HG02642 (cell line): ENCODE measurements at regions not wholly inside any gene's neighbourhood (a gene's known extent, or its start where the extent isn't known, plus 50 kb on each side); places are given as distances from the start of the nearest gene placed in this dataset.

ENCODE experiments used
- ATAC-seq: cut with Tn5 transposase; IDR thresholded peaks from one replicate; pipeline ENCODE4 v1.9.1; 2021; ENCODE audit warnings: mild to moderate bottlenecking; ENCODE audit not compliant: unreplicated experiment, poor library complexity

- no peak for ATAC-seq
Observed at GRCh38 chr15:70294731-70295305, 197.1 kb upstream of the TLE3 start.

GRCh38 chr15:70293591-70294470 lies 196.1 kb upstream of the TLE3 start:
- ATAC-seq: no peak

- ATAC-seq: no peak
Observed at GRCh38 chr15:70293138-70293537, 195.4 kb upstream of the TLE3 start.

GRCh38 chr15:70292076-70292760 lies 194.5 kb upstream of the TLE3 start:
- no peak for ATAC-seq

GRCh38 chr15:70291305-70292075 lies 193.8 kb upstream of the TLE3 start:
- ATAC-seq: no peak

- no peak for ATAC-seq
Observed at GRCh38 chr15:70290708-70291107, 193.0 kb upstream of the TLE3 start.

GRCh38 chr15:70289191-70289955 lies 191.7 kb upstream of the TLE3 start:
- no peak for ATAC-seq

- ATAC-seq: no peak
Observed at GRCh38 chr15:70286113-70286806, 188.5 kb upstream of the TLE3 start.

GRCh38 chr15:70284438-70285214 lies 186.9 kb upstream of the TLE3 start:
- no peak for ATAC-seq

- no peak for ATAC-seq
Observed at GRCh38 chr15:70283511-70283910, 185.8 kb upstream of the TLE3 start.

- ATAC-seq: no peak
Observed at GRCh38 chr15:70281811-70282307, 184.1 kb upstream of the TLE3 start.

- no peak for ATAC-seq
Observed at GRCh38 chr15:70281261-70281810, 183.6 kb upstream of the TLE3 start.

GRCh38 chr15:70280781-70281180 lies 183.1 kb upstream of the TLE3 start:
- ATAC-seq: no peak

GRCh38 chr15:70279096-70279495 lies 181.4 kb upstream of the TLE3 start:
- no peak for ATAC-seq

GRCh38 chr15:70278644-70279043 lies 180.9 kb upstream of the TLE3 start:
- no peak for ATAC-seq

- ATAC-seq: no peak
Observed at GRCh38 chr15:70277556-70277955, 179.8 kb upstream of the TLE3 start.

GRCh38 chr15:70276401-70276800 lies 178.7 kb upstream of the TLE3 start:
- no peak for ATAC-seq
